ENCODE measurements at regions not wholly inside any gene's neighbourhood (a gene's known extent, or its start where the extent isn't known, plus 50 kb on each side); places are given as distances from the start of the nearest gene placed in this dataset.
"Not testable (repeated sequence)": the region's sequence is repeated elsewhere in the genome, so short reads cannot be mapped to it uniquely, and the experiment has no call there.

DNA sequence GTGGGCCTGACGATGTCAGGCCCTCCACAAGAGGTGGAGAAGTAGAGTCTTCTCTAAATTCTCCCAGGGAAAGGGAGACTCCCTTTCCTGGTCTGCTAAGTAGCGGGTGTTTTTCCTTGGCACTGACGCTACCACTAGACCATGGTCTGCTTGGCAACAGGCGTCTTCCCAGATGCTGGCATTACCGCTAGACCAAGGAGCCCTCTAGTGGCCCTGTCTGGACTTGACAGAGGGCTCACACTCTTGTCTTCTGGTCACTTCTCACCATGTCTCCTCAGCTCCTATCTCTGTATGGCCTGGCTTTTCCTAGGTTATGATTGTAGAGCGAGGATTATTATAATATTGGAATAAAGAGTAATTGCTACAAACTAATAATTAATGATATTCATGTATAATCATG lies 51.1 kb upstream of the RASSF6 start:
- 80% methylated on average over 1 of the region's 6 CpGs for WGBS (ENCODE audit: insufficient coverage, low coverage, low lambda C conversion rate, missing lambda C conversion rate)
- H3K4me1 ChIP-seq; H3K27me3 ChIP-seq; H3K36me3 ChIP-seq; DNase-seq; H3K9me3 ChIP-seq; H3K4me3 ChIP-seq; ATAC-seq; intact Hi-C loops (cut with DNase I); H3K27ac ChIP-seq: not testable (repeated sequence)
- peak in 1 of 4 donors; percentile 18 for TF ChIP-seq CTCF (IDR thresholded peaks at IDR 0.05)

DNA sequence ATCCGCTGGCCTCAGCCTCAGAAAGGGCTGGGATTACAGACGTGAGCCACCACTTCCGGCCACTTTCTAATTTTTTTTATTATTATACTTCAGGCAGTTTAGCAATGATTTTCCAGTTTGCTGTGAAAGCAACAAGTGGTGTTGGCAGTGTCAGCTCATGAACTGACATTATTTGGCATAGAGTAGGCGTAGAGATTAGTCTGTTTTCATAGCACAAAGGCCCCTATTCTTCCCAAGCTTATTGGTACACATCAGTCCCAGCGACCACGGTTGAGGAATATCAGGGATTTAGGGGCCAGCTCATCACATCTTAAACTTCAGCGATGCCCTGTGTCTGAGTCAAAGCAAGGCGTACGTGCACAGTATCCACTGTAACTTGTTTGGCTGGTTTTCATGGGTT lies 53.0 kb upstream of the RASSF6 start:
- 89% methylated on average over 8 of the region's 9 CpGs for WGBS (ENCODE audit: insufficient coverage, low coverage, low lambda C conversion rate, missing lambda C conversion rate)
- Histone ChIP-seq H3K27me3 (no peaks in the 10 kb centered on the region), H3K4me1 (peaks cover 0 to 6% (median 0%) of the 10 kb centered on the region in 4 donors), H3K27ac (no peak overlapping the region), H3K36me3 (no peaks in the 10 kb centered on the region), H3K9me3 (no peaks in the 10 kb centered on the region), H3K4me3 (no peak overlapping the region)
- no peak for TF ChIP-seq POLR2A (IDR thresholded peaks at IDR 0.05)
- no peak for TF ChIP-seq CTCF (IDR thresholded peaks at IDR 0.05)
- DNase-seq (no peak), ATAC-seq (no peak)
- intact Hi-C loops (cut with DNase I), result no loop called here

- DNase-seq (no peak), ATAC-seq (no peak)
- Histone ChIP-seq H3K4me1 (peaks cover 0 to 6% (median 0%) of the 10 kb centered on the region in 4 donors), H3K27me3 (no peaks in the 10 kb centered on the region), H3K27ac (no peak overlapping the region), H3K4me3 (no peak overlapping the region), H3K36me3 (no peaks in the 10 kb centered on the region), H3K9me3 (no peaks in the 10 kb centered on the region)
- 60% methylated on average over 1 of the region's 6 CpGs for WGBS (ENCODE audit: insufficient coverage, low coverage, low lambda C conversion rate, missing lambda C conversion rate)
- TF ChIP-seq POLR2A (IDR thresholded peaks at IDR 0.05) (no peak), CTCF (IDR thresholded peaks at IDR 0.05) (no peak)
- intact Hi-C loops (cut with DNase I), result no loop called here
These were observed 54.2 kb upstream of the RASSF6 start for GRCh38 chr4:73674451-73674919.

DNA sequence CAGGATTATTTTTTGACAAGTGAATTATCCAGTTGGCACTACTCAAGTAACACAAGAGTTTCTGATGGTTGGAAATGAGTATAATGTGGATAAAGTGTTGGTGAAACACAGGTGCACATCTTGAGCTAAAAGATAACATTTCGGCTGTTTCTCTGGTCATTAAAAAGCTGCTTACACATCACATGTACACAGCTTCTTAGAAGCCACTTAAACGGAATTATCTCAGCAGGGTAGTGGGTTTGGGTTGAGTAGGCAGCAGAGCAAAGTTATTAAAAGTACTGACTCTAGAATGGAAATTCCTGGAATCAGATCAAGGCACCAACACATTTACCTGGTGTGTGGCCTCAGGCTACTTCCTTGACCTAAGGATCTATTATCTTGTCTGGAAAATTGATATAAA lies 55.4 kb upstream of the RASSF6 start:
- intact Hi-C loops (cut with DNase I), result no loop called here
- Histone ChIP-seq H3K27me3 (no peaks in the 10 kb centered on the region), H3K4me1 (peaks cover 0 to 6% (median 0%) of the 10 kb centered on the region in 4 donors), H3K27ac (no peak overlapping the region), H3K36me3 (no peaks in the 10 kb centered on the region), H3K4me3 (no peak overlapping the region), H3K9me3 (no peaks in the 10 kb centered on the region)
- no peak for DNase-seq
- no peak for ATAC-seq
- TF ChIP-seq CTCF (IDR thresholded peaks at IDR 0.05) (no peak), POLR2A (IDR thresholded peaks at IDR 0.05) (no peak)
- WGBS (ENCODE audit: insufficient coverage, low coverage, low lambda C conversion rate, missing lambda C conversion rate), result 67% methylated on average over 2 of the region's 2 CpGs

GRCh38 chr4:73676136-73676535 lies 55.9 kb upstream of the RASSF6 start:
- TF ChIP-seq CTCF (IDR thresholded peaks at IDR 0.05) (no peak), POLR2A (IDR thresholded peaks at IDR 0.05) (no peak)
- ATAC-seq (no peak), DNase-seq (no peak)
- no peaks in the 10 kb centered on the region for H3K36me3 ChIP-seq
- H3K9me3 ChIP-seq, result no peaks in the 10 kb centered on the region
- H3K27ac ChIP-seq, result no peak overlapping the region
- 82% methylated on average over 2 of the region's 2 CpGs for WGBS (ENCODE audit: insufficient coverage, low coverage, low lambda C conversion rate, missing lambda C conversion rate)
- intact Hi-C loops (cut with DNase I), result no loop called here
- H3K27me3 ChIP-seq, result no peaks in the 10 kb centered on the region
- peaks cover 0 to 6% (median 0%) of the 10 kb centered on the region in 4 donors for H3K4me1 ChIP-seq
- no peak overlapping the region for H3K4me3 ChIP-seq

Data from right lobe of liver (tissue), 6 donors.